ENCODE measurements at regions not wholly inside any gene's neighbourhood (a gene's known extent, or its start where the extent isn't known, plus 50 kb on each side); places are given as distances from the start of the nearest gene placed in this dataset.

DNA sequence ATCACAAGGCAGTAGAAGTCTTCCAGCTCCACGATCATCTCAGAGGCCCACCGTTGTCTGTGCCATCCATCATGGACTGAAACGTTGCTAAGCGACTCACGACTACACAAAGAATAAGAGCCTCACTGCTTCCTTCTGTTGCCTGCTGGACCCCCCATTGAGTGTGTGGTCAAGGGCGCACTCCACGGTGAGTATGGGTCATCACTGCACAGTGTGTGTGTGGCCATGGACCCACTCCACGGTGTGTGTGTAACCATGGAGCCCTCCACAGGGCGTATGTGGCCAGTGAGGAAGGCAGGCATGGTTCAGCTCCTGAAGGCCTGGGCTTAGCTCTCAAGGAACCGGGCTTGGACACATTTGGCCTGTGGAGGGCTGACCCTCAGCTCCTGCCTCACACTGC, 123.4 kb upstream of the AFDN start:
- no peak for TF ChIP-seq POLR2A (IDR thresholded peaks at IDR 0.05)
- TF ChIP-seq, protein P1, sequence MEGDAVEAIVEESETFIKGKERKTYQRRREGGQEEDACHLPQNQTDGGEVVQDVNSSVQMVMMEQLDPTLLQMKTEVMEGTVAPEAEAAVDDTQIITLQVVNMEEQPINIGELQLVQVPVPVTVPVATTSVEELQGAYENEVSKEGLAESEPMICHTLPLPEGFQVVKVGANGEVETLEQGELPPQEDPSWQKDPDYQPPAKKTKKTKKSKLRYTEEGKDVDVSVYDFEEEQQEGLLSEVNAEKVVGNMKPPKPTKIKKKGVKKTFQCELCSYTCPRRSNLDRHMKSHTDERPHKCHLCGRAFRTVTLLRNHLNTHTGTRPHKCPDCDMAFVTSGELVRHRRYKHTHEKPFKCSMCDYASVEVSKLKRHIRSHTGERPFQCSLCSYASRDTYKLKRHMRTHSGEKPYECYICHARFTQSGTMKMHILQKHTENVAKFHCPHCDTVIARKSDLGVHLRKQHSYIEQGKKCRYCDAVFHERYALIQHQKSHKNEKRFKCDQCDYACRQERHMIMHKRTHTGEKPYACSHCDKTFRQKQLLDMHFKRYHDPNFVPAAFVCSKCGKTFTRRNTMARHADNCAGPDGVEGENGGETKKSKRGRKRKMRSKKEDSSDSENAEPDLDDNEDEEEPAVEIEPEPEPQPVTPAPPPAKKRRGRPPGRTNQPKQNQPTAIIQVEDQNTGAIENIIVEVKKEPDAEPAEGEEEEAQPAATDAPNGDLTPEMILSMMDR (IDR thresholded peaks at IDR 0.05): no peak

Data from adrenal gland (tissue), 5 donors.